Right kidney (tissue), 1 donor: ENCODE measurements at regions not wholly inside any gene's neighbourhood (a gene's known extent, or its start where the extent isn't known, plus 50 kb on each side); places are given as distances from the start of the nearest gene placed in this dataset.

Experiments
- DNase-seq: peaks from one replicate; pipeline ENCODE4 v3.0.0-alpha.2; 2016

DNA sequence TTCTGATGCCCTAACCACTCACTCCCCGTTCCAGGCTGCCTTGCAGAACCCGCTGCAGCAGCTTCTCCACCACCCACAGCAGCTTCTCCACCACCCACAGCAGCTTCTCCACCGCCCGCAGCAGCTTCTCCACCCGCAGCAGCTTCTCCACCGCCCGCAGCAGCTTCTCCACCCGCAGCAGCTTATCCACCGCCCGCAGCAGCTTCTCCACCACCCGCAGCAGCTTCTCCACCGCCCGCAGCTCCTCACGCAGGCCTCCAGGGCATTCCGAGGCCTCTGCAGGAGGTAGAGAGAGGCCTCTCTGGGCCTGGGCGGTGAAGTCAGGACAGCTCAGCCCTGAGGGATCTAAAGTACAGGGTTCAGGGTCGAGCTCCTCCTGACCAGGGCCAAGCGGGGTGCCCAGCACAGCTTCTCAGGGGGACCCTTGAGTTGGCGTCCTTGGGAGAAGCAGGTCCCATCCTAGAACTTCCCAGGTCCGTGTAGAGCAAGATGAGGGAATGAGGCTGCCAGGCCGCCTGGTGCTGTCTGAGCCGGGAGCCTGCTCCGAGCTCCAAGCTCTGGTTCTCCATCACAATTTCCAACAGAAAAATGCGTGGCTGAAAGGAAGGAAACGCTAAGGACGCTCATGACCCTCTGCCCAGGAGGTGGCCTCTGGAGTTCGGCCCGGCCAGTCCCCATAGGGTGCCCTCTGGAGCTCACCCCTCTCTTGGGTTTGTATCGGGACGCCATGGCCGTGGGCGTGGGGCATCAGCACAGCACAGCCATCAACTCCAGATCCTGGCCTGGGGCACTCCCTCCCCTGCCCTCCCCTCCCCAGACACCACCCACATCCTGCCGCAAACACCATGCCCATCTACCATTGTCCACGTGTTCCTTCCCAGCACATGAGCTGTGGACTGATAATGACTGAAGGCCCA is 528.6 kb downstream of the BRD1 start:
- DNase-seq, result no peak

- DNase-seq, result no peak
Measured at GRCh38 chr22:49297871-49298721, 529.6 kb downstream of the BRD1 start.

GRCh38 chr22:49297286-49297870 is 530.3 kb downstream of the BRD1 start:
- no peak for DNase-seq

- no peak for DNase-seq
Measured at GRCh38 chr22:49296561-49296960, 531.1 kb downstream of the BRD1 start.

- DNase-seq, result no peak
Measured at GRCh38 chr22:49295851-49296560, 531.7 kb downstream of the BRD1 start.

DNA sequence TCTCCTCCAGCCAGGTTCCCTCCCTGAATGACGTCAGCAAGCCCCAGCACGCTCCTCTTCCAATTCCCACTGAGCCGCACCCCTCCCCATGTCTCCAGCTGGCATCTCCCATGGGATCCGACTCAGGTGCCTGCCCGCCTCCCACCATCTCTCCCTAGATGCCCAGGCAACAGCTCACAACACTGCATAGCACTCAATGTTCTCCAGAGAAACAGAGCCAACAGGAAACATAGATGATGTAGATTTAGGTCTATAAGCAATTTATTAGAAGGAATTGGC is 532.3 kb downstream of the BRD1 start:
- DNase-seq, result no peak

GRCh38 chr22:49294656-49295464 is 532.8 kb downstream of the BRD1 start:
- DNase-seq, result no peak

- no peak for DNase-seq
Measured at GRCh38 chr22:49292909-49293308, 534.8 kb downstream of the BRD1 start.

GRCh38 chr22:49291781-49292180 is 535.9 kb downstream of the BRD1 start:
- DNase-seq, result no peak

GRCh38 chr22:49291169-49291568 is 536.5 kb downstream of the BRD1 start:
- no peak for DNase-seq

DNA sequence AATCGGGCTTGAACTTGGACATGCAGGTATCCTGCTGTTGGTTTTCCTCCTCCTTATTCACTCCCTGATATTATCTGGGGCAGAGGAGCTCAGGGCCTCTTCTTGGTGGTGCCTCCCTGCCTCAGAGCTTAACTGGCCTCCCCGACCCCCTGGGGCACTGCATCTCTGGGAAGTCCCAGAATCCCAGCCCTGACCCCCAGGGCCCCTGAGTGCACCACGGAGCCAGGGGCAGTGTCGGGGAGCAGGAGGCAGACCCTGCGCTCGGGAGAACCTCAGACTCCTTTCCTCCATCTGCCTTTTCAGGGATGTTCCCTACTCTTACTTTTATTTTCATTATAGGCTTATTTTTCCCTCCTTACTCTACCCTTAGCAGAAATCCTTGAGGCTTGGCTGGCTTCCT is 537.0 kb downstream of the BRD1 start:
- no peak for DNase-seq

GRCh38 chr22:49289822-49290679 is 537.6 kb downstream of the BRD1 start:
- DNase-seq, result no peak

DNA sequence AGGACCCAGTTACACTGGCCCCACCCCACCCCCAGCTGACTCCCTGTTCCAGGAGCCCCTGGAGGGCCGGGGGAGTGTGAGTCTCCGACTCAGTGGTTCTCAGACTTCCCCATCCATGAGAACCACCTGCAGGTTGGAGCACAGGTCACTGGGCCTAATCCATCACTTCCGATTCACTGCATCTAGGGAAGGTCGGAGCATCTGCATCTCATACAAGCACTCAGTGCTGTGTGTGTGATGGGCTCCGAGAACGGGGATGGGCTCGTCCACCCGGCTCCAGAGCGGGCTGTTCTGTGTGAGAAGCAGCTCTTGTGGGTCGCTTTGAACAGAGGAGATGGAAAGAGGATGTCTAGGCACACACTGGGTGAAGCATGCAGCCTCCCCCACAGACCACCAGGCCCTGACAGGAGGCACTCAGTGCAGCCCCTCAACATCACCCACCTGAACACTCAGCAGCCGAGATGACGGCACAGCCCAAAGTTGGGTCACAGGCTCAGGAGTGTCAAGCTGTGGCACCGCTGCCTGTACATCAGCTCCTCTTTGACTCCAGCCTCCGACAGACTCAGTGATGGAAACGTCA is 541.4 kb downstream of the BRD1 start:
- no peak for DNase-seq

GRCh38 chr22:49284931-49285330 is 542.7 kb downstream of the BRD1 start:
- no peak for DNase-seq

GRCh38 chr22:49284056-49284784 is 543.5 kb downstream of the BRD1 start:
- no peak for DNase-seq

- no peak for DNase-seq
Measured at GRCh38 chr22:49282596-49282995, 545.1 kb downstream of the BRD1 start.

- DNase-seq, result no peak
Measured at GRCh38 chr22:49281467-49282340, 546.0 kb downstream of the BRD1 start.

DNA sequence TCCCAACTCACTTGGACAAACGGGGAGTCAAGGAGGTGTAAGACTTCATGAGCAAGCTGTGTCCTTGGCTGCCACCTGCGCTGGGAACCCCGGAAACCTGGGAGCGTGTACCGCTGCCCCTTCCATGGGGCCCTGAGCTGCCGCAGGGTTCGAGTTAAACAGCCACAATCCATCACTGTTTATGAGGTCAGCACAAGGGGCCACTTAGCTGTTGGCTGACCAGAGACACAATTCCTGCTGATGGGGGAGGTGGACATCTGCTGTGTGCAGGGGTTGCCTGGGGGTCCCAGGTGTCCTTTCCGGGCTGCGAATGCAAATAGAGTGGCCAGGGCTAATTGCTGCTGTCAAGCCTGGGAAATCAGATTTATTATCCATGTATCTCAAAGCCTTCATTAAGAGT is 549.3 kb downstream of the BRD1 start:
- DNase-seq, result peak; percentile 37

GRCh38 chr22:49276567-49276966 is 551.1 kb downstream of the BRD1 start:
- DNase-seq, result no peak
